ENCODE measurements at regions not wholly inside any gene's neighbourhood (a gene's known extent, or its start where the extent isn't known, plus 50 kb on each side); places are given as distances from the start of the nearest gene placed in this dataset.
"Not testable (repeated sequence)": the region's sequence is repeated elsewhere in the genome, so short reads cannot be mapped to it uniquely, and the experiment has no call there.

GRCh38 chr10:118965645-118966044, 63.9 kb upstream of the NANOS1 start:
- no peak for DNase-seq (ENCODE audit: low read depth in 2 of 2)

GRCh38 chr10:118966076-118966849, 63.3 kb upstream of the NANOS1 start:
- no peak for DNase-seq (ENCODE audit: low read depth in 2 of 2)

- DNase-seq (ENCODE audit: low read depth in 2 of 2): no peak
Measured at GRCh38 chr10:118966850-118967125, 62.7 kb upstream of the NANOS1 start.

- no peak for DNase-seq (ENCODE audit: low read depth in 2 of 2)
Measured at GRCh38 chr10:118967160-118967559, 62.4 kb upstream of the NANOS1 start.

- DNase-seq (ENCODE audit: low read depth in 2 of 2): no peak
Measured at GRCh38 chr10:118968060-118968459, 61.5 kb upstream of the NANOS1 start.

GRCh38 chr10:118968482-118968881, 61.0 kb upstream of the NANOS1 start:
- DNase-seq (ENCODE audit: low read depth in 2 of 2): no peak

GRCh38 chr10:118969014-118969413, 60.5 kb upstream of the NANOS1 start:
- no peak for DNase-seq (ENCODE audit: low read depth in 2 of 2)

GRCh38 chr10:118970770-118971169, 58.7 kb upstream of the NANOS1 start:
- DNase-seq (ENCODE audit: low read depth in 2 of 2): no peak

- no peak for DNase-seq (ENCODE audit: low read depth in 2 of 2)
Measured at GRCh38 chr10:118971187-118971586, 58.3 kb upstream of the NANOS1 start.

- no peak for DNase-seq (ENCODE audit: low read depth in 2 of 2)
Measured at GRCh38 chr10:118971876-118972275, 57.6 kb upstream of the NANOS1 start.

- no peak for DNase-seq (ENCODE audit: low read depth in 2 of 2)
Measured at GRCh38 chr10:118973744-118974143, 55.8 kb upstream of the NANOS1 start.

- no peak for DNase-seq (ENCODE audit: low read depth in 2 of 2)
Measured at GRCh38 chr10:118974951-118975350, 54.6 kb upstream of the NANOS1 start.

- DNase-seq (ENCODE audit: low read depth in 2 of 2): not testable (repeated sequence)
Measured at GRCh38 chr10:118976219-118976618, 53.3 kb upstream of the NANOS1 start.

- DNase-seq (ENCODE audit: low read depth in 2 of 2): no peak
Measured at GRCh38 chr10:118977022-118977599, 52.4 kb upstream of the NANOS1 start.

- no peak for DNase-seq (ENCODE audit: low read depth in 2 of 2)
Measured at GRCh38 chr10:118977835-118978234, 51.7 kb upstream of the NANOS1 start.

GRCh38 chr10:118978316-118978997, 51.1 kb upstream of the NANOS1 start:
- DNase-seq (ENCODE audit: low read depth in 2 of 2): no peak

- no peak for DNase-seq (ENCODE audit: low read depth in 2 of 2)
Measured at GRCh38 chr10:118978998-118979350, 50.5 kb upstream of the NANOS1 start.

- no peak for DNase-seq (ENCODE audit: low read depth in 2 of 2)
Measured at GRCh38 chr10:118979661-118980060, 49.9 kb upstream of the NANOS1 start.
